ENCODE measurements at regions not wholly inside any gene's neighbourhood (a gene's known extent, or its start where the extent isn't known, plus 50 kb on each side); places are given as distances from the start of the nearest gene placed in this dataset.

- H3K9me3 ChIP-seq, result no peaks in the 10 kb centered on the region
- H3K27me3 ChIP-seq (ENCODE audit: insufficient read depth in 3 of 3, low read length in 2 of 3), result no peaks in the 10 kb centered on the region
- intact Hi-C loops (cut with DNase I), result no loop called here
- WGBS, 3 donors, result 89 to 96% (median 95%) methylated on average over 1 of the region's 1 CpG
- no peaks in the 10 kb centered on the region for H3K36me3 ChIP-seq (ENCODE audit: insufficient read depth in 1 of 2, low read depth in 1 of 2)
- H3K27ac ChIP-seq, result no peak overlapping the region
- ATAC-seq (no peak), DNase-seq (no peak)
- no peak for TF ChIP-seq CTCF (IDR thresholded peaks at IDR 0.05)
- no peaks in the 10 kb centered on the region for H3K4me1 ChIP-seq
- H3K4me3 ChIP-seq, result no peak overlapping the region
Measured at GRCh38 chr3:65052101-65052500, 364.3 kb upstream of the ADAMTS9 start.

GRCh38 chr3:65048151-65048550 is 360.4 kb upstream of the ADAMTS9 start:
- intact Hi-C loops (cut with DNase I), result no loop called here
- no peak for DNase-seq
- no peak for TF ChIP-seq CTCF (IDR thresholded peaks at IDR 0.05)
- H3K9me3 ChIP-seq, result peaks cover 6% of the 10 kb centered on the region
- WGBS, 3 donors, result 65 to 69% (median 67%) methylated on average over 1 of the region's 1 CpG
- no peak overlapping the region for H3K4me3 ChIP-seq
- H3K36me3 ChIP-seq (ENCODE audit: insufficient read depth in 1 of 2, low read depth in 1 of 2), result no peaks in the 10 kb centered on the region
- no peaks in the 10 kb centered on the region for H3K27me3 ChIP-seq (ENCODE audit: insufficient read depth in 3 of 3, low read length in 2 of 3)
- no peak overlapping the region for H3K27ac ChIP-seq
- H3K4me1 ChIP-seq, result no peaks in the 10 kb centered on the region
- no peak for ATAC-seq

- Histone ChIP-seq H3K36me3 (ENCODE audit: insufficient read depth in 1 of 2, low read depth in 1 of 2) (no peaks in the 10 kb centered on the region), H3K27me3 (ENCODE audit: insufficient read depth in 3 of 3, low read length in 2 of 3) (no peaks in the 10 kb centered on the region), H3K4me3 (no peak overlapping the region), H3K4me1 (no peaks in the 10 kb centered on the region), H3K9me3 (peaks cover 6% of the 10 kb centered on the region), H3K27ac (no peak overlapping the region)
- ATAC-seq (no peak), DNase-seq (no peak)
- intact Hi-C loops (cut with DNase I), result no loop called here
- TF ChIP-seq CTCF (IDR thresholded peaks at IDR 0.05), result no peak
- WGBS, 3 donors, result 79 to 80% (median 80%) methylated on average over 1 of the region's 1 CpG
Measured at GRCh38 chr3:65045138-65045537, 357.3 kb upstream of the ADAMTS9 start.

- intact Hi-C loops (cut with DNase I), result no loop called here
- Histone ChIP-seq H3K27ac (no peak overlapping the region), H3K36me3 (ENCODE audit: insufficient read depth in 1 of 2, low read depth in 1 of 2) (no peaks in the 10 kb centered on the region), H3K9me3 (peaks cover 6% of the 10 kb centered on the region), H3K4me3 (no peak overlapping the region), H3K4me1 (no peaks in the 10 kb centered on the region), H3K27me3 (ENCODE audit: insufficient read depth in 3 of 3, low read length in 2 of 3) (no peaks in the 10 kb centered on the region)
- TF ChIP-seq CTCF (IDR thresholded peaks at IDR 0.05), result no peak
- DNase-seq (no peak), ATAC-seq (no peak)
- 70 to 90% (median 79%) methylated on average over 6 of the region's 6 CpGs for WGBS, 3 donors
Measured at GRCh38 chr3:65044401-65044800, 356.6 kb upstream of the ADAMTS9 start.

- H3K27ac ChIP-seq, result no peak overlapping the region
- 67 to 78% (median 73%) methylated on average over 3 of the region's 3 CpGs for WGBS, 3 donors
- peaks cover 6% of the 10 kb centered on the region for H3K9me3 ChIP-seq
- no peaks in the 10 kb centered on the region for H3K27me3 ChIP-seq (ENCODE audit: insufficient read depth in 3 of 3, low read length in 2 of 3)
- no peak for TF ChIP-seq CTCF (IDR thresholded peaks at IDR 0.05)
- intact Hi-C loops (cut with DNase I), result no loop called here
- ATAC-seq, result no peak
- H3K4me1 ChIP-seq, result no peaks in the 10 kb centered on the region
- no peak overlapping the region for H3K4me3 ChIP-seq
- H3K36me3 ChIP-seq (ENCODE audit: insufficient read depth in 1 of 2, low read depth in 1 of 2), result no peaks in the 10 kb centered on the region
- DNase-seq, result no peak
Measured at GRCh38 chr3:65042675-65043074, 354.9 kb upstream of the ADAMTS9 start.
